22Rv1 (cell line): ENCODE measurements at regions not wholly inside any gene's neighbourhood (a gene's known extent, or its start where the extent isn't known, plus 50 kb on each side); places are given as distances from the start of the nearest gene placed in this dataset.

Experiments
- CTCF ChIP-seq: fragments of 450-650 bp; IDR thresholded peaks from 2 replicates; pipeline ENCODE4 v1.5.1; 2017; ENCODE audit warnings: mild to moderate bottlenecking
- ZFX ChIP-seq: fragments of 450-650 bp; IDR thresholded peaks from 2 replicates; pipeline ENCODE4 v1.6.1; 2017; ENCODE audit warnings: antibody characterized with exemption, borderline replicate concordance

DNA sequence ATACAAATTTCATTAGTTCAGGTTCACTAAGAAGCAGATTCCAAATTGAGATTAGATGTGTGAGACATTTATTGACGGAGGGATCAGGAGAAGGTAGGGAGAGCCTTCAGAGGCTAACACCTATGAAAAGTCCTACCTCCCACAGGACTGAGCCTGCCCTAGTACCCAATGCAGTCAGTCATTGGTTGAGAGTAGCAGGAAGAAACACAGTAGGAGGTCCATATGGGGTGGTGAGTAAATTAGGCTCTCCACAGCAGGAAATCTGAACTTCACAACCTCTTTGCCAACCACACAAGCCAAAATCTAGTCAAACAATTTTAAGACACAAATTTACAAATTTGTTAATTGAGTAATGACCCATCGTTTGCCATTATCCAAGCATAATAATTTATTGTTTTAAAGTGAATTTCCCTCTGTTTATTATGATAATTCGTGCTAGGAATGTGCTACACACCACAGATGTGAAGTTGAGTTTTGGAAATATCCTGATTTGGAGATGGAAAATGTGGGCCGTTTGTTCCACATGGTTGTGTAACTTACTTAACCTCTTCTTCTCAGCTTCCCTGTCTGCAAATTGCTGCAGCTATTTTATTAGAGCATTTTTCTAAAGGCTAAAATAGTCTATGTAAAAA, 542.1 kb downstream of the ETS1 start:
- TF ChIP-seq CTCF = no peak
- TF ChIP-seq ZFX = no peak
